GM12873 (cell line): ENCODE measurements at regions not wholly inside any gene's neighbourhood (a gene's known extent, or its start where the extent isn't known, plus 50 kb on each side); places are given as distances from the start of the nearest gene placed in this dataset.

Experiments
- CTCF ChIP-seq: IDR thresholded peaks from 2 replicates; pipeline ENCODE4 v1.5.1; 2012; ENCODE audit warnings: low read depth, mild to moderate bottlenecking, moderate library complexity, low read length, control low read depth; ENCODE audit not compliant: insufficient read depth; ENCODE audit errors: missing control alignments

- TF ChIP-seq CTCF, result no peak
Observed at GRCh38 chr6:147872002-147872401, 363.5 kb downstream of the SAMD5 start.

GRCh38 chr6:147873816-147874215 lies 365.3 kb downstream of the SAMD5 start:
- no peak for TF ChIP-seq CTCF

- no peak for TF ChIP-seq CTCF
Observed at GRCh38 chr6:147874322-147874721, 365.8 kb downstream of the SAMD5 start.

- no peak for TF ChIP-seq CTCF
Observed at GRCh38 chr6:147879031-147879580, 370.6 kb downstream of the SAMD5 start.

- no peak for TF ChIP-seq CTCF
Observed at GRCh38 chr6:147881432-147881831, 372.9 kb downstream of the SAMD5 start.

GRCh38 chr6:147888374-147888773 lies 379.9 kb downstream of the SAMD5 start:
- TF ChIP-seq CTCF, result no peak

GRCh38 chr6:147891671-147892070 lies 383.2 kb downstream of the SAMD5 start:
- no peak for TF ChIP-seq CTCF

- TF ChIP-seq CTCF, result no peak
Observed at GRCh38 chr6:147892476-147892875, 384.0 kb downstream of the SAMD5 start.
